Panc1 (cell line): ENCODE measurements at regions not wholly inside any gene's neighbourhood (a gene's known extent, or its start where the extent isn't known, plus 50 kb on each side); places are given as distances from the start of the nearest gene placed in this dataset.

ENCODE experiments used
- ATAC-seq: fragments of 200-7000 bp; cut with Tn5 transposase; 2 replicates; pipeline ENCODE4 v1.9.1; 2020; ENCODE audit warnings: mild to moderate bottlenecking, moderate library complexity
- BruUV-seq: library from RNA; stranded (reverse); fragments of 400-500 nt; replicated peaks from 2 replicates; lab custom pipeline; 2021; lab: Mats Ljungman, UMichigan
- CTCF ChIA-PET: fragments of 300-600 bp; sonication (Branson Sonifier 250); formaldehyde crosslinking; loops from one replicate; lab custom pipeline; 2022; ENCODE audit warnings: antibody characterized with exemption; lab: Charles Lee
- POLR2A ChIA-PET: fragments of 300-600 bp; sonication (Branson Sonifier 250); formaldehyde crosslinking; loops from one replicate; lab custom pipeline; 2022; ENCODE audit warnings: antibody characterized with exemption; lab: Charles Lee
- DNase-seq: peaks from one replicate; pipeline ENCODE4 v3.0.0-alpha.2; 2010; ENCODE audit warnings: low read depth, low spot score
- H3K27ac ChIP-seq: 2 replicates; pipeline ENCODE4 v1.5.1; 2011; ENCODE audit warnings: mild to moderate bottlenecking, low read length, inconsistent platforms
- H3K27me3 ChIP-seq: fragments of 200-500 bp; sonication (Bioruptor generic); 2 replicates; pipeline ENCODE4 v1.6.0; 2014; ENCODE audit warnings: low read length, inconsistent platforms; ENCODE audit not compliant: control insufficient read depth, insufficient read depth
- H3K36me3 ChIP-seq: fragments of 200-500 bp; sonication (Bioruptor generic); 2 replicates; pipeline ENCODE4 v1.5.1; 2014; ENCODE audit warnings: inconsistent platforms, mild to moderate bottlenecking, low read length, moderate library complexity; ENCODE audit not compliant: control insufficient read depth, insufficient read depth
- H3K4me1 ChIP-seq: 2 replicates; pipeline ENCODE4 v1.5.1; 2011; ENCODE audit warnings: inconsistent platforms, mild to moderate bottlenecking, low read length, moderate library complexity; ENCODE audit not compliant: control insufficient read depth, insufficient read depth
- H3K4me3 ChIP-seq, 2 experiments: 2 replicates each; pipeline ENCODE4 v1.5.1; 2011 to 2012; ENCODE audit warnings: low read depth in 2 of 2, low read length in 2 of 2, mild to moderate bottlenecking in 2 of 2, inconsistent platforms in 1 of 2, moderate library complexity in 1 of 2
- H3K9me3 ChIP-seq: fragments of 200-500 bp; sonication (Bioruptor generic); 2 replicates; pipeline ENCODE4 v1.5.1; 2014; ENCODE audit warnings: low read depth, mild to moderate bottlenecking, inconsistent platforms, low read length, moderate library complexity; ENCODE audit not compliant: control insufficient read depth, insufficient read depth
- POLR2AphosphoS5 ChIP-seq: IDR thresholded peaks from 2 replicates; pipeline ENCODE4 v1.6.1; 2012; ENCODE audit warnings: mild to moderate bottlenecking, low read depth, low read length, moderate library complexity
- SIN3A ChIP-seq: IDR thresholded peaks from 2 replicates; pipeline ENCODE4 v1.6.1; 2012; ENCODE audit warnings: low read depth, mild to moderate bottlenecking, low read length, moderate library complexity, borderline replicate concordance; ENCODE audit not compliant: insufficient read depth
- TCF7L2 ChIP-seq: IDR thresholded peaks from 2 replicates; pipeline ENCODE4 v1.6.1; 2011; ENCODE audit warnings: mild to moderate bottlenecking, low read depth, low read length, inconsistent platforms
- in situ Hi-C: cut with HindIII; loops from 2 replicates; pipeline ENCODE4 v1.10.0; 2016; ENCODE audit warnings: low sequenced_read_pairs, low pct_unique_long_range_greater_than_20kb
- intact Hi-C: fragments of 100-400 bp; cut with micrococcal nuclease; formaldehyde crosslinking; loops from one replicate; pipeline ENCODE4 v1.10.0; 2022; ENCODE audit not compliant: unreplicated experiment
- TF ChIP-seq, protein P1 (sequence below): fragments of 450-650 bp; IDR thresholded peaks from 2 replicates; pipeline ENCODE4 v1.5.1; 2017; ENCODE audit warnings: mild to moderate bottlenecking
- TF ChIP-seq, protein P2 (sequence below), 2 experiments: IDR thresholded peaks; 2 replicates each; pipeline ENCODE4 v1.6.1; 2011 to 2012; ENCODE audit warnings: low read depth in 2 of 2, control low read depth in 1 of 2, low read length in 1 of 2, mild to moderate bottlenecking in 1 of 2, moderate library complexity in 1 of 2; ENCODE audit not compliant: insufficient read depth in 1 of 2

- no peak for ATAC-seq
- H3K27me3 ChIP-seq, result no peaks in the 10 kb centered on the region
- ChIA-PET CTCF (no interaction called here), POLR2A (no interaction called here)
- no peak for DNase-seq
- no peak overlapping the region for H3K4me3 ChIP-seq
- H3K4me1 ChIP-seq, result no peaks in the 10 kb centered on the region
- no peaks in the 10 kb centered on the region for H3K36me3 ChIP-seq
- in situ Hi-C loops (no loop called here), intact Hi-C loops (no loop called here)
- H3K27ac ChIP-seq, result no peak overlapping the region
- no peaks in the 10 kb centered on the region for H3K9me3 ChIP-seq
- BruUV-seq, result no TSS peak
- TF ChIP-seq, protein P1, sequence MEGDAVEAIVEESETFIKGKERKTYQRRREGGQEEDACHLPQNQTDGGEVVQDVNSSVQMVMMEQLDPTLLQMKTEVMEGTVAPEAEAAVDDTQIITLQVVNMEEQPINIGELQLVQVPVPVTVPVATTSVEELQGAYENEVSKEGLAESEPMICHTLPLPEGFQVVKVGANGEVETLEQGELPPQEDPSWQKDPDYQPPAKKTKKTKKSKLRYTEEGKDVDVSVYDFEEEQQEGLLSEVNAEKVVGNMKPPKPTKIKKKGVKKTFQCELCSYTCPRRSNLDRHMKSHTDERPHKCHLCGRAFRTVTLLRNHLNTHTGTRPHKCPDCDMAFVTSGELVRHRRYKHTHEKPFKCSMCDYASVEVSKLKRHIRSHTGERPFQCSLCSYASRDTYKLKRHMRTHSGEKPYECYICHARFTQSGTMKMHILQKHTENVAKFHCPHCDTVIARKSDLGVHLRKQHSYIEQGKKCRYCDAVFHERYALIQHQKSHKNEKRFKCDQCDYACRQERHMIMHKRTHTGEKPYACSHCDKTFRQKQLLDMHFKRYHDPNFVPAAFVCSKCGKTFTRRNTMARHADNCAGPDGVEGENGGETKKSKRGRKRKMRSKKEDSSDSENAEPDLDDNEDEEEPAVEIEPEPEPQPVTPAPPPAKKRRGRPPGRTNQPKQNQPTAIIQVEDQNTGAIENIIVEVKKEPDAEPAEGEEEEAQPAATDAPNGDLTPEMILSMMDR, result no peak
- no peak for TF ChIP-seq POLR2AphosphoS5
- TF ChIP-seq, protein P2, sequence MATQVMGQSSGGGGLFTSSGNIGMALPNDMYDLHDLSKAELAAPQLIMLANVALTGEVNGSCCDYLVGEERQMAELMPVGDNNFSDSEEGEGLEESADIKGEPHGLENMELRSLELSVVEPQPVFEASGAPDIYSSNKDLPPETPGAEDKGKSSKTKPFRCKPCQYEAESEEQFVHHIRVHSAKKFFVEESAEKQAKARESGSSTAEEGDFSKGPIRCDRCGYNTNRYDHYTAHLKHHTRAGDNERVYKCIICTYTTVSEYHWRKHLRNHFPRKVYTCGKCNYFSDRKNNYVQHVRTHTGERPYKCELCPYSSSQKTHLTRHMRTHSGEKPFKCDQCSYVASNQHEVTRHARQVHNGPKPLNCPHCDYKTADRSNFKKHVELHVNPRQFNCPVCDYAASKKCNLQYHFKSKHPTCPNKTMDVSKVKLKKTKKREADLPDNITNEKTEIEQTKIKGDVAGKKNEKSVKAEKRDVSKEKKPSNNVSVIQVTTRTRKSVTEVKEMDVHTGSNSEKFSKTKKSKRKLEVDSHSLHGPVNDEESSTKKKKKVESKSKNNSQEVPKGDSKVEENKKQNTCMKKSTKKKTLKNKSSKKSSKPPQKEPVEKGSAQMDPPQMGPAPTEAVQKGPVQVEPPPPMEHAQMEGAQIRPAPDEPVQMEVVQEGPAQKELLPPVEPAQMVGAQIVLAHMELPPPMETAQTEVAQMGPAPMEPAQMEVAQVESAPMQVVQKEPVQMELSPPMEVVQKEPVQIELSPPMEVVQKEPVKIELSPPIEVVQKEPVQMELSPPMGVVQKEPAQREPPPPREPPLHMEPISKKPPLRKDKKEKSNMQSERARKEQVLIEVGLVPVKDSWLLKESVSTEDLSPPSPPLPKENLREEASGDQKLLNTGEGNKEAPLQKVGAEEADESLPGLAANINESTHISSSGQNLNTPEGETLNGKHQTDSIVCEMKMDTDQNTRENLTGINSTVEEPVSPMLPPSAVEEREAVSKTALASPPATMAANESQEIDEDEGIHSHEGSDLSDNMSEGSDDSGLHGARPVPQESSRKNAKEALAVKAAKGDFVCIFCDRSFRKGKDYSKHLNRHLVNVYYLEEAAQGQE (IDR thresholded peaks at IDR 0.05; ENCODE audit: insufficient read depth in 1 of 2, low read depth in 2 of 2, low read length in 1 of 2), result no peak
- TF ChIP-seq SIN3A, result no peak
- TF ChIP-seq TCF7L2, result no peak
These were observed 2357.8 kb downstream of the MAT2B start for GRCh38 chr5:165863239-165863638.

GRCh38 chr5:165871291-165871690, 2365.9 kb downstream of the MAT2B start:
- no peaks in the 10 kb centered on the region for H3K27me3 ChIP-seq
- no peaks in the 10 kb centered on the region for H3K36me3 ChIP-seq
- intact Hi-C loops, result no loop called here
- in situ Hi-C loops, result no loop called here
- H3K9me3 ChIP-seq, result no peaks in the 10 kb centered on the region
- no peak overlapping the region for H3K4me3 ChIP-seq
- TF ChIP-seq, protein P1, result no peak
- TF ChIP-seq SIN3A, result no peak
- TF ChIP-seq TCF7L2, result no peak
- TF ChIP-seq POLR2AphosphoS5, result no peak
- TF ChIP-seq, protein P2 (IDR thresholded peaks at IDR 0.05; ENCODE audit: insufficient read depth in 1 of 2, low read depth in 2 of 2, low read length in 1 of 2), result no peak
- no peaks in the 10 kb centered on the region for H3K4me1 ChIP-seq
- no peak for DNase-seq
- POLR2A ChIA-PET, result no interaction called here
- H3K27ac ChIP-seq, result no peak overlapping the region
- no TSS peak for BruUV-seq
- CTCF ChIA-PET, result no interaction called here
- no peak for ATAC-seq
